NCI-H187 treated with DMSO at 0.1 percent for 48 hours (cell line): ENCODE measurements at regions not wholly inside any gene's neighbourhood (a gene's known extent, or its start where the extent isn't known, plus 50 kb on each side); places are given as distances from the start of the nearest gene placed in this dataset.
"Not testable (repeated sequence)": the region's sequence is repeated elsewhere in the genome, so short reads cannot be mapped to it uniquely, and the experiment has no call there.

Experiments
- DNase-seq: peaks from one replicate; lab custom pipeline; 2025; lab: John Stamatoyannopoulos, UW

- DNase-seq: no peak
Measured at GRCh38 chr2:14752295-14752694, 119.8 kb downstream of the LRATD1 start.

- DNase-seq: no peak
Measured at GRCh38 chr2:14756122-14756541, 123.6 kb downstream of the LRATD1 start.

GRCh38 chr2:14756981-14757657 is 124.6 kb downstream of the LRATD1 start:
- no peak for DNase-seq

GRCh38 chr2:14759082-14759481 is 126.6 kb downstream of the LRATD1 start:
- no peak for DNase-seq

- DNase-seq: no peak
Measured at GRCh38 chr2:14760169-14760568, 127.7 kb downstream of the LRATD1 start.

- DNase-seq: peak; percentile 12
Measured at GRCh38 chr2:14761118-14761517, 128.6 kb downstream of the LRATD1 start.

- no peak for DNase-seq
Measured at GRCh38 chr2:14773696-14774095, 141.2 kb downstream of the LRATD1 start.

- no peak for DNase-seq
Measured at GRCh38 chr2:14774436-14774968, 142.0 kb downstream of the LRATD1 start.

- no peak for DNase-seq
Measured at GRCh38 chr2:14776216-14776615, 143.7 kb downstream of the LRATD1 start.

- DNase-seq: no peak
Measured at GRCh38 chr2:14778015-14778414, 145.5 kb downstream of the LRATD1 start.

- no peak for DNase-seq
Measured at GRCh38 chr2:14779252-14779651, 146.7 kb downstream of the LRATD1 start.

- peak; percentile 72 for DNase-seq
Measured at GRCh38 chr2:14781142-14781541, 148.6 kb downstream of the LRATD1 start.

GRCh38 chr2:14788814-14789213 is 156.3 kb downstream of the LRATD1 start:
- not testable (repeated sequence) for DNase-seq

GRCh38 chr2:14790041-14790640 is 157.6 kb downstream of the LRATD1 start:
- no peak for DNase-seq

GRCh38 chr2:14803994-14804393 is 171.5 kb downstream of the LRATD1 start:
- DNase-seq: no peak

- no peak for DNase-seq
Measured at GRCh38 chr2:14804902-14805301, 172.4 kb downstream of the LRATD1 start.

- no peak for DNase-seq
Measured at GRCh38 chr2:14806613-14807012, 174.1 kb downstream of the LRATD1 start.

- DNase-seq: no peak
Measured at GRCh38 chr2:14815201-14815600, 182.7 kb downstream of the LRATD1 start.

GRCh38 chr2:14816069-14817060 is 183.8 kb downstream of the LRATD1 start:
- no peak for DNase-seq

GRCh38 chr2:14817848-14818247 is 185.3 kb downstream of the LRATD1 start:
- no peak for DNase-seq

GRCh38 chr2:14826518-14826917 is 194.0 kb downstream of the LRATD1 start:
- no peak for DNase-seq
